PC-3 (cell line): ENCODE measurements at regions not wholly inside any gene's neighbourhood (a gene's known extent, or its start where the extent isn't known, plus 50 kb on each side); places are given as distances from the start of the nearest gene placed in this dataset.

Experiments
- CTCF ChIP-seq: fragments of 300-600 bp; sonication (generic); conservative IDR thresholded peaks from 2 replicates; pipeline ENCODE4 v1.5.1; 2017; ENCODE audit warnings: antibody characterized with exemption, low read depth, mild to moderate bottlenecking, low read length
- EZH2 ChIP-seq: fragments of 300-600 bp; sonication (generic); IDR thresholded peaks from one replicate; pipeline ENCODE4 v1.6.1; 2017; ENCODE audit warnings: antibody characterized with exemption, mild to moderate bottlenecking, low read length; ENCODE audit not compliant: unreplicated experiment
- EZH2phosphoT487 ChIP-seq: fragments of 300-600 bp; sonication (generic); IDR thresholded peaks from 2 replicates; pipeline ENCODE4 v1.6.1; 2018; ENCODE audit warnings: mild to moderate bottlenecking, antibody characterized with exemption, low read length, borderline replicate concordance

DNA sequence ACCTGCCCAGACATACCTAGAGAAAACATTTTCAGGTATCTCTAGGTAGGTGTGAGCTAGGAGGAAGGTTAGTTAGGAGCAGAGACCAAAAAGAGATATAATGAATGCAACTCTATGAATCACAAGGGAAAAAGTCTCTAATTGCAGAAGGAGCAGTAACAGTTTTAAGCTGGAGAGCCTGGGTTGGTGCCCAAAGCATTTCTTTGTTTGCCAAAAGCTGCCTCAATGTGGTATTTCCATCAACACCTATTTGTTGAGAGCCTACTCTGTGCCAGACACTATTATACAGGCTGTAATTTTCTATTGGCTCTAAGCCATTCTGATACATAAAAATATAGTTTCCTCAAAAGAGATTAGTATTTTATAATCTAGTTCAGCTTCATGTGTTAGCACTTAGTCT is 141.6 kb downstream of the UBE2E3 start:
- no peak for TF ChIP-seq CTCF
- TF ChIP-seq EZH2 = no peak
- no peak for TF ChIP-seq EZH2phosphoT487
